LNCaP clone FGC (cell line): ENCODE measurements at regions not wholly inside any gene's neighbourhood (a gene's known extent, or its start where the extent isn't known, plus 50 kb on each side); places are given as distances from the start of the nearest gene placed in this dataset.

Source experiments
- DNase-seq: peaks from one replicate; pipeline ENCODE4 v3.0.0-alpha.2; 2011; ENCODE audit warnings: low read depth
- H3K4me3 ChIP-seq: 2 replicates; pipeline ENCODE4 v1.5.1; 2011; ENCODE audit warnings: mild to moderate bottlenecking, low read depth, low read length, control low read depth
- CTCF ChIP-seq: IDR thresholded peaks from 2 replicates; pipeline ENCODE4 v1.5.1; 2012; ENCODE audit warnings: mild to moderate bottlenecking; ENCODE audit not compliant: control insufficient read depth, insufficient read depth; ENCODE audit errors: extremely low read depth

- TF ChIP-seq CTCF, result no peak
- H3K4me3 ChIP-seq, result no peak overlapping the region
- no peak for DNase-seq
These were observed 124.5 kb upstream of the DPYD start for GRCh38 chr1:98045211-98045766.

- no peak for DNase-seq
- H3K4me3 ChIP-seq, result no peak overlapping the region
- no peak for TF ChIP-seq CTCF
These were observed 123.9 kb upstream of the DPYD start for GRCh38 chr1:98044766-98045165.

- TF ChIP-seq CTCF, result no peak
- no peak for DNase-seq
- H3K4me3 ChIP-seq, result no peak overlapping the region
These were observed 123.3 kb upstream of the DPYD start for GRCh38 chr1:98044071-98044697.

- no peak for TF ChIP-seq CTCF
These were observed 114.8 kb upstream of the DPYD start for GRCh38 chr1:98035602-98036002.

GRCh38 chr1:98034505-98034904 is 113.7 kb upstream of the DPYD start:
- TF ChIP-seq CTCF, result no peak
- no peak overlapping the region for H3K4me3 ChIP-seq
- no peak for DNase-seq

More at GRCh38 chr1:98035602-98036002, 114.8 kb upstream of the DPYD start:
- no peak overlapping the region for H3K4me3 ChIP-seq
- DNase-seq, result no peak

GRCh38 chr1:98032958-98033357 is 112.1 kb upstream of the DPYD start:
- no peak for DNase-seq
- no peak for TF ChIP-seq CTCF
- H3K4me3 ChIP-seq, result no peak overlapping the region

GRCh38 chr1:98030976-98031375 is 110.1 kb upstream of the DPYD start:
- DNase-seq, result no peak
- H3K4me3 ChIP-seq, result no peak overlapping the region
- no peak for TF ChIP-seq CTCF
